Stimulated activated CD8-positive, alpha-beta memory T cell treated with anti-CD3 and anti-CD28 coated beads, Interleukin-4, amount 100 ng/mL, for 1 hour (primary cell): ENCODE measurements at regions not wholly inside any gene's neighbourhood (a gene's known extent, or its start where the extent isn't known, plus 50 kb on each side); places are given as distances from the start of the nearest gene placed in this dataset.

Experiments used
- DNase-seq, 2 donors: peaks; one replicate each; pipeline ENCODE4 v3.0.0-alpha.2; 2020; ENCODE audit warnings: low read depth in 2 of 2, low spot score in 1 of 2

DNA sequence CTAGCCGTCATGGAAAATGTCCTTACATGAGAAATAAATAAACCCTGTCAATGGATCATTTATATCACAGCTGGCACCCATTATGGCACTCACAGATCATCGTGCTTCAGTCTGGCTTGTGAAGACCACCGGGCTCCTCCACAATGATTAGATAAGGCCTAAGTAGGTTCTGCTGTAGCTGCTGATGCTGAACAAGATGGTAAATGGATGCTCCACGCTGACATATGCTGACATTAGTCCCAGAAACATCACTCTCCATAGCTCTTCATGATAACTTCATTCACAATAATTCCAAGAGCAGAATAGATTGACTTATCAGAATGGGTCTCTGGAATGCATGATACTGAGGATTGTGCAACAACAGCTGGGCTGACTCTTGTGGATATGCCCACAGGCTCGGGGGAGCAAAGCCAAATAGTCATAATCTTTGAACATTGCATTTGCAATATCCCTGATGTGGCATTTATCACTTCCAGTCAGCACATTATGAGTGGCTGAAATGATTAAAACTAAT lies 63.8 kb upstream of the RXFP2 start:
- no peak for DNase-seq

DNA sequence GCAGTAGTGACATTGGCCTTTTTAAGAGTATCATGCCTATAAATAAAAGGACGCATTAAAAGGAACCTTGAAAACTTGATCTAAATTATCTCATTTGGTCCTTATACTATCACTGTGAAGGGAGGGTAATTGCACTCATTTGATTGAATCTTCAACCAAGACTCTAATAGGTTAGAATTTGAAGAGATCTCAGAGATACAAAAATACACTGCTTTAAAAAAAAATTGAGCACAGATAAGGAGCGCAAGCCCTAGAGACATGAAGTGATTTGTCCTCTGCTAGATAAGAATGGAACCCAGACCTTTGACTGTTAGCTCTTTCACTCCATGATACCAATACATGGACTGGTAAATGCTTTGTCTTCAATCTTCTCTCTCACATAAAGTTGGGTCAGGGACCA lies 58.2 kb upstream of the RXFP2 start:
- no peak for DNase-seq

DNA sequence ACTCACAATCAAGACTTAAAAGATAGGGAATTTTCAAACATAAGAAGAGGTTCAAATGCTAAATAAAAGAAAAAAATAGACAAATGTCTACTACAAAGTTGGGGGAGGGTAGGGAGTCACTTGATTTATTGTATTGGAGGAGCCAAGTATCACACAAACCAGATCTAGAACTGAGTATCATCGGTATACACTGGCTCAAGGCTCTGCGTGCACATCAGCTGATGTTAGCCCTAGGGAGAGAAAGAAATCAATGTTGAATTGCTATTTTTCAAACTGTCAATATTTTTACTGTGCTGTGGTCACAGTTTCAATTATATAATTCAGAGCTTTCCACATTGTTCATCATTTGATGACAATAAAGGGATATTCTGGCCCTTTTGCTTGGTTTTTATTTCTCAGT lies 54.9 kb upstream of the RXFP2 start:
- no peak for DNase-seq

DNA sequence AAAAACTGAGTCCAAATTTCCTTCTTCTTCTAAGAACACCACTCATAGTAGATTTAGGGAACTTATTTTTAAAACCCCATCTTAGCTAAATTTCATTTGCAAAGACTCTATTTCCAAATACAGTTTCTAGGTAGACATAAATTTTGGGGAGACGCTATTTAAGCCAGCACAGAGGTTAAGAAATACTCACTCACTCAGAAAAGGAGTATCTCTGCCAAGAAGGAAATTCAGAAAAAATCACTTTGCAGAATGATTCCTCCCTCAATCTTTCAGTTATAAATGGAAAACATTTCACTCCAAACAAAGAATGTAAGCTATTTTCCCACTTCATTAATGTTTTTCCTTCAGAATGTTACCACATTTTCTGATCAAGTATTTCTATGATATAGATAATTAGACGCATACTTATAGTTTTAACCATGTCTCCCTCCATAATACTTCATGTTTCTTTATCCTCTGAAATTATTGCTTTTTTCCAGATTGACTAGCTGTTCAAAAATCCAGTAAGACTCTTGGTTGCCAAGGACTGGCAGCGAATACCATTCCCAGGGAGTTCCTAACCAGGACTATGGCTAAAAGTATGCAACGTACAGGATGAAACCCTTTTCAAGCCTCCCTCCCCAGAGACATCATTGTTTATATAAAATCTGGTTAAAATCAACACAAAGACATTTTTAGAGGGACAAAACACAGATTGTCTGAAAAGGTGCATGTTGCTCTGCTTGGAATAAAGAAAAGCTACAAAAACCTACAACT lies 52.5 kb upstream of the RXFP2 start:
- no peak for DNase-seq
